AG04449 (cell line): ENCODE measurements at regions not wholly inside any gene's neighbourhood (a gene's known extent, or its start where the extent isn't known, plus 50 kb on each side); places are given as distances from the start of the nearest gene placed in this dataset.

Source experiments
- CTCF ChIA-PET: fragments of 350-600 bp; formaldehyde crosslinking; extraction: SDS; loops from one replicate; lab custom pipeline; 2021; ENCODE audit warnings: antibody characterized with exemption; lab: Yijun Ruan, JAX
- POLR2A ChIA-PET: fragments of 400-600, 350-600 bp; formaldehyde crosslinking; extraction: SDS; loops from one replicate; lab custom pipeline; 2020; ENCODE audit warnings: antibody characterized with exemption, inconsistent platforms; lab: Yijun Ruan, JAX
- DNase-seq: peaks from one replicate; pipeline ENCODE4 v3.0.0-alpha.2; 2010; ENCODE audit warnings: low read depth, low spot score
- H3K4me3 ChIP-seq: 2 replicates; pipeline ENCODE4 v1.5.1; 2011; ENCODE audit warnings: low read depth, mild to moderate bottlenecking, control low read depth, low read length
- CTCF ChIP-seq: IDR thresholded peaks from one replicate; pipeline ENCODE4 v1.5.1; 2011; ENCODE audit warnings: mild to moderate bottlenecking, moderate library complexity, low read length, control low read depth, inconsistent platforms; ENCODE audit not compliant: insufficient read depth; ENCODE audit errors: missing control alignments

- no peak overlapping the region for H3K4me3 ChIP-seq
- DNase-seq: no peak
- no peak for TF ChIP-seq CTCF
- ChIA-PET CTCF (no interaction called here), POLR2A (no interaction called here)
Observed at GRCh38 chr6:135600931-135601330, 103.4 kb upstream of the AHI1 start.

DNA sequence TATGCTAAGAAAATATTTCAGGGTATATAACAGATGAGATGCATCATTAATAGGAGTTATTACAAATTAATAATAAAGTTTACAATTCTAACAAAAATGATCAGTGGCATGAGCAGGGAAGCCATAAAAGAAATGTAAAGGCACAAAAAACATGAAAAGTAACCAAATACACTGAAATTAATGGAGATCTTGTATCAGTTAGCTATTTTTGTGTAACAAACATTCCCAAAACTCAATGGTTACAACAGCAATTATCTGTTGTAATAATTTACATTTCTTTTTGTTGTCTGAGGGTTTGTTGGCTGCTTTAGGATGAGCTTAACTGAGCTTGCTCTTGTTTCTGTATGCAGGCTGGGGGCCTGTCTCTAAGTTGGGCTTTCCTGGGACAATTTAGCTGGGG is 104.3 kb upstream of the AHI1 start:
- no peak for DNase-seq
- H3K4me3 ChIP-seq: no peak overlapping the region
- ChIA-PET POLR2A (no interaction called here), CTCF (no interaction called here)
- no peak for TF ChIP-seq CTCF

DNA sequence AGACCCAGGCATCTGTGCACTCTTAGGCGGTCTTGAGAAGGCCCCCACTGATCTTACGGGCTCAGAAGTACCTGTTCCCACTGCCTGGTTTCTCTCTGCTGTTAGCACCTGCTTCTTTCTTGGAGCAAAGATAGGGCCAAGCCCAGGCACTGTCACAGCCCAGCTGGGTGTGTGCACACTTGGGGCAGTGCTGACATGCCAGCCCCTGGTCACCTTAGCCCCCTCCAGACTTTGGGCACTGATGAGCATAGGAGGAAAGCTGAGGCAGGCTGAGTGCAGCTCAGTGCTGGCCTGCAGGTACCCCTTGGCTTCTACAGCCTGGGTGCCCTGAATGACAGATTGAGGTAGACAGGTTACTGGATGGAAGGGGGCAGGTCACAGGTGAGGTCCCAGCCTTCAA is 105.7 kb upstream of the AHI1 start:
- POLR2A ChIA-PET: no interaction called here
- no peak for TF ChIP-seq CTCF
- CTCF ChIA-PET: no interaction called here

GRCh38 chr6:135604035-135604860 is 106.7 kb upstream of the AHI1 start:
- ChIA-PET POLR2A (no interaction called here), CTCF (no interaction called here)
- DNase-seq: no peak
- H3K4me3 ChIP-seq: no peak overlapping the region
- no peak for TF ChIP-seq CTCF

More for the DNA sequence above, 105.7 kb upstream of the AHI1 start:
- no peak overlapping the region for H3K4me3 ChIP-seq
- DNase-seq: no peak

- ChIA-PET POLR2A (no interaction called here), CTCF (no interaction called here)
- no peak for DNase-seq
- no peak for TF ChIP-seq CTCF
- H3K4me3 ChIP-seq: no peak overlapping the region
Observed at GRCh38 chr6:135605278-135605790, 107.8 kb upstream of the AHI1 start.

GRCh38 chr6:135606392-135606791 is 108.9 kb upstream of the AHI1 start:
- no peak for DNase-seq
- no peak overlapping the region for H3K4me3 ChIP-seq
- CTCF ChIA-PET: no interaction called here
- no peak for TF ChIP-seq CTCF
- POLR2A ChIA-PET: no interaction called here
